ENCODE measurements at regions not wholly inside any gene's neighbourhood (a gene's known extent, or its start where the extent isn't known, plus 50 kb on each side); places are given as distances from the start of the nearest gene placed in this dataset.

GRCh38 chr2:189369566-189369965 is 71.7 kb upstream of the WDR75 start:
- Mint-ChIP-seq H3K4me1 (no peaks in the 10 kb centered on the region), H3K9me3 (no peaks in the 10 kb centered on the region)

GRCh38 chr2:189370719-189371118 is 70.6 kb upstream of the WDR75 start:
- H3K36me3 Mint-ChIP-seq (ENCODE audit: low read depth): no peaks in the 10 kb centered on the region
- no peaks in the 10 kb centered on the region for H3K4me1 Mint-ChIP-seq
- H3K27ac Mint-ChIP-seq (ENCODE audit: unreplicated experiment): no peak overlapping the region
- DNase-seq (ENCODE audit: low read depth, low spot score): no peak
- no peaks in the 10 kb centered on the region for H3K9me3 Mint-ChIP-seq
- no peak overlapping the region for H3K4me3 Mint-ChIP-seq
- H3K27me3 Mint-ChIP-seq (ENCODE audit: low read depth): no peaks in the 10 kb centered on the region
- no peak for TF ChIP-seq CTCF (conservative IDR thresholded peaks at IDR 0.05)

More at GRCh38 chr2:189369566-189369965, 71.7 kb upstream of the WDR75 start:
- TF ChIP-seq CTCF (conservative IDR thresholded peaks at IDR 0.05): no peak
- Mint-ChIP-seq H3K27ac (ENCODE audit: unreplicated experiment) (no peak overlapping the region), H3K4me3 (no peak overlapping the region), H3K36me3 (ENCODE audit: low read depth) (no peaks in the 10 kb centered on the region), H3K27me3 (ENCODE audit: low read depth) (no peaks in the 10 kb centered on the region)
- no peak for DNase-seq (ENCODE audit: low read depth, low spot score)

- DNase-seq (ENCODE audit: low read depth, low spot score): no peak
- Mint-ChIP-seq H3K4me1 (no peaks in the 10 kb centered on the region), H3K36me3 (ENCODE audit: low read depth) (no peaks in the 10 kb centered on the region), H3K9me3 (no peaks in the 10 kb centered on the region), H3K27ac (ENCODE audit: unreplicated experiment) (no peak overlapping the region), H3K4me3 (no peak overlapping the region), H3K27me3 (ENCODE audit: low read depth) (no peaks in the 10 kb centered on the region)
- no peak for TF ChIP-seq CTCF (conservative IDR thresholded peaks at IDR 0.05)
These were observed 68.5 kb upstream of the WDR75 start for GRCh38 chr2:189372688-189373257.

GRCh38 chr2:189374481-189374880 is 66.8 kb upstream of the WDR75 start:
- Mint-ChIP-seq H3K4me3 (no peak overlapping the region), H3K4me1 (peaks cover 7% of the 10 kb centered on the region), H3K9me3 (no peaks in the 10 kb centered on the region), H3K36me3 (ENCODE audit: low read depth) (no peaks in the 10 kb centered on the region), H3K27ac (ENCODE audit: unreplicated experiment) (no peak overlapping the region), H3K27me3 (ENCODE audit: low read depth) (no peaks in the 10 kb centered on the region)
- DNase-seq (ENCODE audit: low read depth, low spot score): no peak
- TF ChIP-seq CTCF (conservative IDR thresholded peaks at IDR 0.05): no peak

- Mint-ChIP-seq H3K27ac (ENCODE audit: unreplicated experiment) (no peak overlapping the region), H3K27me3 (ENCODE audit: low read depth) (no peaks in the 10 kb centered on the region), H3K4me1 (peaks cover 13% of the 10 kb centered on the region), H3K9me3 (no peaks in the 10 kb centered on the region), H3K36me3 (ENCODE audit: low read depth) (no peaks in the 10 kb centered on the region), H3K4me3 (no peak overlapping the region)
- TF ChIP-seq CTCF (conservative IDR thresholded peaks at IDR 0.05): no peak
- DNase-seq (ENCODE audit: low read depth, low spot score): no peak
These were observed 65.4 kb upstream of the WDR75 start for GRCh38 chr2:189375842-189376241.

- H3K9me3 Mint-ChIP-seq: no peaks in the 10 kb centered on the region
- no peak for DNase-seq (ENCODE audit: low read depth, low spot score)
- H3K4me3 Mint-ChIP-seq: no peak overlapping the region
- no peak overlapping the region for H3K27ac Mint-ChIP-seq (ENCODE audit: unreplicated experiment)
- peaks cover 13% of the 10 kb centered on the region for H3K4me1 Mint-ChIP-seq
- TF ChIP-seq CTCF (conservative IDR thresholded peaks at IDR 0.05): no peak
- H3K36me3 Mint-ChIP-seq (ENCODE audit: low read depth): no peaks in the 10 kb centered on the region
- no peaks in the 10 kb centered on the region for H3K27me3 Mint-ChIP-seq (ENCODE audit: low read depth)
These were observed 62.0 kb upstream of the WDR75 start for GRCh38 chr2:189379287-189379630.
